ENCODE measurements at regions not wholly inside any gene's neighbourhood (a gene's known extent, or its start where the extent isn't known, plus 50 kb on each side); places are given as distances from the start of the nearest gene placed in this dataset.
"Not testable (repeated sequence)": the region's sequence is repeated elsewhere in the genome, so short reads cannot be mapped to it uniquely, and the experiment has no call there.

- DNase-seq; H3K9me3 Mint-ChIP-seq (ENCODE audit: insufficient read depth); H3K27me3 Mint-ChIP-seq (ENCODE audit: low read depth); H3K27ac Mint-ChIP-seq; POLR2A ChIA-PET; ATAC-seq; CTCF ChIA-PET; H3K4me3 Mint-ChIP-seq; H3K36me3 Mint-ChIP-seq (ENCODE audit: low read depth): not testable (repeated sequence)
- H3K4me1 Mint-ChIP-seq (ENCODE audit: low read depth): peaks cover 28% of the 10 kb centered on the region
Observed at GRCh38 chr1:83487460-83487859, 511.5 kb downstream of the TTLL7 start.

DNA sequence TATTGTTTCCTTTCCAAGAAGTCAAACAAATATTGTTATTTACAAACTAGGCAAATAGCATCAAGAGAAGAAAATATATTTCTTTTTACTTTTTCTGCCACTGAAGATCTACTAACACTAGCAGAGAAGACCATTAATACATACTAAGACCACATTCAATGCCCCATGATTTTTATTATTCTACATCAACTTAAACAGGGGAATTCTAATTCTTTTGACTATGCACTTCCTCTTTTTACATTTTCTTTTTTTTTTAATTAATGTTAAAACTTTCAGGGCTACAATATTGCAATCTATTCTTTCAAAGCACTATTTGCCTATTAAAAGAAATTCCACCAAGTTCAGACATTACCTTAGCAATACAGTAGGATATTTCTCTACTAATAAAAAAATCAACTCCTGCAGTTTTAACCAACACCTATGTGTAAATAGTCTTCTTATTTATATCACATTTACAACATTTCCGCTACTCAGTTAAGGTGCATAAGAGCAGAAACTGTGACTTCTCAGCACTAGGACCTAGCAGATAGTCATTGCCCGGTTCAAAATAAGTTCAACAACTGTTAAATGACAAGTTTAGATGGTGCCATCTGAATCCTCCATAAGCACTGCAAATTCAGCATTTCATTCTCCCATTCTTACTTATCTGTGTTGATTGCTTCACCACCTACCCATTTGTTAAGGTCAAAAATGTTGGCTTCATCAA lies 513.5 kb downstream of the TTLL7 start:
- H3K36me3 Mint-ChIP-seq (ENCODE audit: low read depth); CTCF ChIA-PET; POLR2A ChIA-PET; H3K27me3 Mint-ChIP-seq (ENCODE audit: low read depth); ATAC-seq; H3K9me3 Mint-ChIP-seq (ENCODE audit: insufficient read depth); H3K4me3 Mint-ChIP-seq; H3K27ac Mint-ChIP-seq; DNase-seq: not testable (repeated sequence)
- peaks cover 27% of the 10 kb centered on the region for H3K4me1 Mint-ChIP-seq (ENCODE audit: low read depth)

DNA sequence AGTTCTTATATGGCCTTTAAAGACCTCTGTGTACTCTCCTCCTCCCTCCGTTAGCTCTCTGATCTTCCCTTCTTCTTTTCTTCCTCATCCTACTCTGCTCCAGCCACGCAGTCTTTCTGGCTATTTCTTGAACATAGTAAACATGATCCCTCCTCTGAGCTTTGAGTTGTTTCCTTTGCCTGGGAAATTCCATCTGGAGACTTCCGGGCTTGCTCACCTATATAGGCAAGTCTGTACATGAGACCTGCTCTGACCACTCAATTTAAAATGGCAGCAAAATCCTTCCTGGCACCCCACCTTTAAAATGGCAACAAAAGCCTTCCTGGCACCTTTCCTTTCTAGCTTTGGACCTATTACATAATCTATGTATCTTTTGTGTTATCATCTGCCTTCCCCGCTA lies 517.6 kb downstream of the TTLL7 start:
- CTCF ChIA-PET; H3K4me1 Mint-ChIP-seq (ENCODE audit: low read depth); ATAC-seq; H3K4me3 Mint-ChIP-seq; H3K27me3 Mint-ChIP-seq (ENCODE audit: low read depth); H3K27ac Mint-ChIP-seq; H3K9me3 Mint-ChIP-seq (ENCODE audit: insufficient read depth); DNase-seq; H3K36me3 Mint-ChIP-seq (ENCODE audit: low read depth); POLR2A ChIA-PET: not testable (repeated sequence)

DNA sequence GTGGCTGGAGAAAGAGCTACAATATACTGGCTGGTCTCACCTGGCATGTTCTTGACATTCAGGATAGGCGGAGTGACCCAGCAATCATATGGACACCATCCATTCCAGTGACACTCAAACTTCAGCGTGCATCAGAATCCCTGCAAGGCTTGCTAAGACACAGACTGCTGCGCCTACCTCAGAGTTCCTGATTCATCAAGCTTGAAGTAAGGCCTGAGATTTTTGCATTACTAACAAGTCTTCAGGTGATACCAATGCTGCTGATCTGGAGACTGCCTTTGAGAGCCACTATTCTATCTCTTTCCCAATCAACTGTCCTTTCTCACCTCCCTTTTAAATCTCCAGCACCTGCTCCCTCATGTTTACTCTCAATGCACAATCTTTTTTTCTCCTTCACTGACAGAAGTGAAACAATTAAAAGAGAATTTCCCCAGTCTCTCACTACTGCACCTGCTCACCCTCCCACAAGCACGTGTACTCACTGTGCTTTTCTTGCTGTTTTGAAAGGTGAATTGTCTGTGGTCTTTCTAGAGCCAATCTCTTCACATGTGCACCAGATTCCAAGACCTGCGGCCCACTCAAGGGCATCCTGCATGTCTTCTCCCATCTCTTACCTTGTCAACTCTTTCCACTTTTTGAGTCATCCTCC lies 519.2 kb downstream of the TTLL7 start:
- H3K4me1 Mint-ChIP-seq (ENCODE audit: low read depth); H3K36me3 Mint-ChIP-seq (ENCODE audit: low read depth); ATAC-seq; H3K9me3 Mint-ChIP-seq (ENCODE audit: insufficient read depth); DNase-seq; H3K4me3 Mint-ChIP-seq; H3K27me3 Mint-ChIP-seq (ENCODE audit: low read depth); H3K27ac Mint-ChIP-seq; POLR2A ChIA-PET; CTCF ChIA-PET: not testable (repeated sequence)

- H3K27ac Mint-ChIP-seq; ATAC-seq; DNase-seq; H3K27me3 Mint-ChIP-seq (ENCODE audit: low read depth); POLR2A ChIA-PET; H3K9me3 Mint-ChIP-seq (ENCODE audit: insufficient read depth); H3K36me3 Mint-ChIP-seq (ENCODE audit: low read depth); H3K4me1 Mint-ChIP-seq (ENCODE audit: low read depth); CTCF ChIA-PET; H3K4me3 Mint-ChIP-seq: not testable (repeated sequence)
Observed at GRCh38 chr1:83478127-83478526, 520.8 kb downstream of the TTLL7 start.

DNA sequence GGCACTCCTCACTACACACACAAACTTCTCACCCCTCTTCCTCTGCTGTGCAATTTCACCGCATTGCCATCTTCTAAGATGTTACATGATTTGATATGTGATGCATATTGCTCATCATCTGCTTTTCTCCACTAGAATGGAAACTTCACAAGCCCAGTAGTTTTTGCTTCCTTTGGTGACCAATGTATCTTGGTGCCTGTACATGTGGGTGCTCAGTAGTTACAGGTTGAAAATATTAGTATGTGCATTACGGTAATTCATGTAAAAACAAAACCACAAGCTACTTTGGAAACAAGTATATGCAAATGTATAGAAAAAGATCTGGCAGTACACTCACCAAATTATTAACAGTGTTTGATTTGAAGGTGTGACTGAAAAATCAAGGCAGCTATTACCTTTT lies 522.4 kb downstream of the TTLL7 start:
- H3K27ac Mint-ChIP-seq; CTCF ChIA-PET; DNase-seq; H3K4me3 Mint-ChIP-seq; H3K9me3 Mint-ChIP-seq (ENCODE audit: insufficient read depth); ATAC-seq; H3K4me1 Mint-ChIP-seq (ENCODE audit: low read depth); POLR2A ChIA-PET; H3K36me3 Mint-ChIP-seq (ENCODE audit: low read depth); H3K27me3 Mint-ChIP-seq (ENCODE audit: low read depth): not testable (repeated sequence)

DNA sequence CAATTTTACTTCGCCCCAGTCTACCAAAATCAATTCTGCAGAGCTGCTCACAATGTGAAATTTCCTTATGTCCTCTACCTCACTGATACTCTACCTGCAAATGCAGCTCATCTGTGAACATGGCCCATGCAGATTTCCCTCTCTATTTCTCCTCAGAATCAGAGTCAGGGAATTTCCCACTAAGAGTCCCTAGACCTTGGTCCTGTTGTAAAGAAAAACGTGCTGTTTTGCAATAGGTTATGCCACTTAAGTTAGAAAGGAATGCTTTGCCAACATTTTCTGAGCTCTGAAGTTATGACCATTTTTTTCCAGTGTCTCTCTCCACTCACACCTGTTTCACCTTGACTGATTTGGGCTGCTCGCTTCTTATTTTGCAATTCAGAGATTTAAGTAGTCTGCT lies 524.0 kb downstream of the TTLL7 start:
- H3K9me3 Mint-ChIP-seq (ENCODE audit: insufficient read depth); H3K4me3 Mint-ChIP-seq; H3K27me3 Mint-ChIP-seq (ENCODE audit: low read depth); POLR2A ChIA-PET; H3K4me1 Mint-ChIP-seq (ENCODE audit: low read depth); H3K36me3 Mint-ChIP-seq (ENCODE audit: low read depth); ATAC-seq; DNase-seq; CTCF ChIA-PET; H3K27ac Mint-ChIP-seq: not testable (repeated sequence)

GRCh38 chr1:83473986-83474385 lies 524.9 kb downstream of the TTLL7 start:
- H3K27me3 Mint-ChIP-seq (ENCODE audit: low read depth); H3K9me3 Mint-ChIP-seq (ENCODE audit: insufficient read depth): not testable (repeated sequence)

GRCh38 chr1:83472066-83472465 lies 526.9 kb downstream of the TTLL7 start:
- CTCF ChIA-PET; H3K9me3 Mint-ChIP-seq (ENCODE audit: insufficient read depth); DNase-seq; POLR2A ChIA-PET; H3K27me3 Mint-ChIP-seq (ENCODE audit: low read depth); ATAC-seq; H3K27ac Mint-ChIP-seq; H3K4me1 Mint-ChIP-seq (ENCODE audit: low read depth); H3K36me3 Mint-ChIP-seq (ENCODE audit: low read depth); H3K4me3 Mint-ChIP-seq: not testable (repeated sequence)

More at GRCh38 chr1:83473986-83474385, 524.9 kb downstream of the TTLL7 start:
- H3K4me3 Mint-ChIP-seq; H3K4me1 Mint-ChIP-seq (ENCODE audit: low read depth); H3K27ac Mint-ChIP-seq; ATAC-seq; POLR2A ChIA-PET; CTCF ChIA-PET; H3K36me3 Mint-ChIP-seq (ENCODE audit: low read depth); DNase-seq: not testable (repeated sequence)

DNA sequence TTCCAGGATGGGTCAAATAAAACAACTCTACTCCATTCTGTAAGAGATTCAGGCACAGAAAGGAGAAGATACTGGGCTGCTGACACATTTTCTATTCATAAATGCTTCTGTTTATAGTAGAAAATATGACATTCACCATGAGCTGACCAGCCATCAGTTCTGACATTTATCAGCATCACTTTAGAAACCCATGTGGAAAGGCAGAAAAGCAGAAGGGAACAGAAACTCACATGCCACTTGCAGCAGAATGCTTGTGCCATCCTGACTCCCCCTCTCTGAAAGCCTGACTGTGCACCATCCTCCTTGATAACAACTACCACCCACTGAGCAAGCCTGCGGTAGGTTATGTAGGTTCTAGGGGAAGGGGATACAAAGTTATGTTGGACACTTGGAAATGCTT lies 527.7 kb downstream of the TTLL7 start:
- ATAC-seq; H3K36me3 Mint-ChIP-seq (ENCODE audit: low read depth); H3K27me3 Mint-ChIP-seq (ENCODE audit: low read depth); H3K27ac Mint-ChIP-seq; H3K9me3 Mint-ChIP-seq (ENCODE audit: insufficient read depth); H3K4me3 Mint-ChIP-seq; CTCF ChIA-PET; DNase-seq; POLR2A ChIA-PET; H3K4me1 Mint-ChIP-seq (ENCODE audit: low read depth): not testable (repeated sequence)

DNA sequence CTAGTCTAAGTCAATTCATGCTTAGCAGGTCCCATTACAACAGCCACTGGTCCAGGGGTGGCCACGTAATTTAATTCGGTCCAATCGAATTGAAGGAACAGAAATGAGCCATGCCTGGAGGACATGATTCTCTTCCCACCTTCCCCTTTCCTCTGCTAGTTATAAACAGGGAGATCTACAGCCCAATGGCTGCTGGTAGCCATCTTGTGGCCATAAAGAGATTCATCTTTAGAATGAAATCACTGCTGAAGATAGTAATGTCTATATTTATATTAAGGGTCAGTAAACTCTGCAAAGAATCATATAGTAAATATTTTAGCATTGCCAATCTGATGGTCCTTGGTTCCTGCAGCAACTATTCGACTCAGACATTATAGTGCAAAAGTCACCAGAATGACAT lies 530.6 kb downstream of the TTLL7 start:
- ATAC-seq; H3K27ac Mint-ChIP-seq; H3K4me1 Mint-ChIP-seq (ENCODE audit: low read depth); H3K9me3 Mint-ChIP-seq (ENCODE audit: insufficient read depth); CTCF ChIA-PET; H3K4me3 Mint-ChIP-seq; H3K27me3 Mint-ChIP-seq (ENCODE audit: low read depth); H3K36me3 Mint-ChIP-seq (ENCODE audit: low read depth); DNase-seq; POLR2A ChIA-PET: not testable (repeated sequence)

DNA sequence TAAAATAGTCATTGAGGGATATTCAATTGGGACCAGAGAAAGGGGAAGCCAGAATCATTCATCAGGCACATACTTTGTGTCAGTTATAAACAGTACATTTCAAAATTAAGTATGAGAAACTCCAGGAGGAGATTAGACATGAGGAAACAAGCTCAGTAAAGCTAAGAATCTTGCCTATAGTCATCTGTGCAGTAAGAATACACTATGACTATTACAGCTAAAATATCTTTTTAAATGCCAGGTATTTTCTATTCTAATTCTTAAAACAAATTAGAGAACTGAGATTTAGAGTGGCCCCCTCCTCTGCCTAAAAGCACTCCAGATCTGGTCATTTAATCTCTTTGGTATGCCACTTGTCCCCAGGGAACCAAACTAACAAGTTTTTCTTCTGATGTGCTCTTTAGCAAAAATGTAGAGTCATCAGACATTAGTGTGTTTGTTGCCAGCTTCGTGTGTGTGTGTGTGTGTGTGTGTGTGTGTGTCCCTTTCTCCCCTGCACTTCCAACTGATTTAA lies 541.1 kb downstream of the TTLL7 start:
- H3K4me1 Mint-ChIP-seq (ENCODE audit: low read depth); H3K27me3 Mint-ChIP-seq (ENCODE audit: low read depth); DNase-seq; CTCF ChIA-PET; H3K27ac Mint-ChIP-seq; ATAC-seq; H3K36me3 Mint-ChIP-seq (ENCODE audit: low read depth); POLR2A ChIA-PET; H3K9me3 Mint-ChIP-seq (ENCODE audit: insufficient read depth); H3K4me3 Mint-ChIP-seq: not testable (repeated sequence)

DNA sequence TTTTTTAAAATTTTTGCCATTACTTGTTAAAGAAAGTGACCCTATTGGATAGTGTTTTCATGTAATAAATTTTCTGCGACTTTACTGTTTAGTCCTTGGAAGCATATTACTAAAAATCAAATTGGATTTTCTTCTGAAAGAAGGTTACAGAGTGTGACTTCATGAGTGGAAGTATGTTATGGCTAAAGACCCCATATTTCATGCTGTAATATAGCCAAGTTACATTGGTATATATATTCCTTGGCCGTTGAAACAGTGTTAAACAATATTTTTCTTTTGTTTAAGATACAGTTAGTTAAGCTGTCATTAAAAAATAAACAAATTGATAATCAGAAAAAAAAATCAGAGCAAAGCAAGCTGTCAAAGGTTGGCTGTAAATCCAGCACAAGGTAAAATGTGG lies 541.7 kb downstream of the TTLL7 start:
- H3K36me3 Mint-ChIP-seq (ENCODE audit: low read depth); H3K4me1 Mint-ChIP-seq (ENCODE audit: low read depth); H3K9me3 Mint-ChIP-seq (ENCODE audit: insufficient read depth); H3K27me3 Mint-ChIP-seq (ENCODE audit: low read depth); DNase-seq; H3K27ac Mint-ChIP-seq; POLR2A ChIA-PET; H3K4me3 Mint-ChIP-seq; CTCF ChIA-PET; ATAC-seq: not testable (repeated sequence)

All from activated CD8-positive, alpha-beta T cell treated with anti-CD3 and anti-CD28 coated beads, Interleukin-2, amount 10 ng/mL, durations not matched to agents 7 days and 5 days (primary cell).